HL-60 (cell line): ENCODE measurements at regions not wholly inside any gene's neighbourhood (a gene's known extent, or its start where the extent isn't known, plus 50 kb on each side); places are given as distances from the start of the nearest gene placed in this dataset.

Experiments
- CTCF ChIP-seq: IDR thresholded peaks from one replicate; pipeline ENCODE4 v1.5.1; 2011; ENCODE audit warnings: low read length, control low read depth, inconsistent platforms; ENCODE audit not compliant: insufficient read depth
- GABPA ChIP-seq: IDR thresholded peaks from 2 replicates; pipeline ENCODE4 v1.6.1; 2012; ENCODE audit warnings: low read depth
- POLR2AphosphoS5 ChIP-seq: IDR thresholded peaks from 2 replicates; pipeline ENCODE4 v1.6.1; 2012; ENCODE audit warnings: low read depth
- REST ChIP-seq: IDR thresholded peaks from 2 replicates; pipeline ENCODE4 v1.6.1; 2012; ENCODE audit warnings: low read depth; ENCODE audit not compliant: insufficient replicate concordance

GRCh38 chr2:16117021-16117700, 176.8 kb downstream of the MYCN start:
- TF ChIP-seq GABPA (no peak), REST (no peak), CTCF (no peak), POLR2AphosphoS5 (no peak)
